PC-3 (cell line): ENCODE measurements at regions not wholly inside any gene's neighbourhood (a gene's known extent, or its start where the extent isn't known, plus 50 kb on each side); places are given as distances from the start of the nearest gene placed in this dataset.

ENCODE experiments used
- EZH2phosphoT487 ChIP-seq: fragments of 300-600 bp; sonication (generic); IDR thresholded peaks from 2 replicates; pipeline ENCODE4 v1.6.1; 2018; ENCODE audit warnings: mild to moderate bottlenecking, antibody characterized with exemption, low read length, borderline replicate concordance
- TF ChIP-seq, protein P1 (sequence below): fragments of 300-600 bp; sonication (generic); conservative IDR thresholded peaks from 2 replicates; pipeline ENCODE4 v1.5.1; 2017; ENCODE audit warnings: antibody characterized with exemption, low read depth, mild to moderate bottlenecking, low read length

DNA sequence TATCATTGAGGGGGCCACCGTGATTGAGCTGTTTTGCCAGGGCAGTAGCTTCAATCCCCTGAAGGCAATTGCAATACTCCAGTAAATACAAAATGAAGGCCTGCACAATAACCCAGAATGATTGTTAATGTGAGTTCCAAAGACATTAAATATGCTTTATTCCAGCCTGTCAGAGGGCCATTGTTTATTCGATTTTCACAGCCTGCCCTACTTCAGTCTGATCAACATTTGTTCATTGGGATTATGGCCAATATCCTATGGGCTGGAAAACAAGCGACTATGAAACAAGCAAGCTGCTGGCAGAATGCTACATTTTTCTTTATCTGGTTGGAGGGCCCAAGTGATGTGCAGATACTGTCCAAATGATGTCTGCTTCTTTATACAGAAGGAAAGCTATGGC, 543.1 kb downstream of the TLE1 start:
- no peak for TF ChIP-seq EZH2phosphoT487
- TF ChIP-seq, protein P1, sequence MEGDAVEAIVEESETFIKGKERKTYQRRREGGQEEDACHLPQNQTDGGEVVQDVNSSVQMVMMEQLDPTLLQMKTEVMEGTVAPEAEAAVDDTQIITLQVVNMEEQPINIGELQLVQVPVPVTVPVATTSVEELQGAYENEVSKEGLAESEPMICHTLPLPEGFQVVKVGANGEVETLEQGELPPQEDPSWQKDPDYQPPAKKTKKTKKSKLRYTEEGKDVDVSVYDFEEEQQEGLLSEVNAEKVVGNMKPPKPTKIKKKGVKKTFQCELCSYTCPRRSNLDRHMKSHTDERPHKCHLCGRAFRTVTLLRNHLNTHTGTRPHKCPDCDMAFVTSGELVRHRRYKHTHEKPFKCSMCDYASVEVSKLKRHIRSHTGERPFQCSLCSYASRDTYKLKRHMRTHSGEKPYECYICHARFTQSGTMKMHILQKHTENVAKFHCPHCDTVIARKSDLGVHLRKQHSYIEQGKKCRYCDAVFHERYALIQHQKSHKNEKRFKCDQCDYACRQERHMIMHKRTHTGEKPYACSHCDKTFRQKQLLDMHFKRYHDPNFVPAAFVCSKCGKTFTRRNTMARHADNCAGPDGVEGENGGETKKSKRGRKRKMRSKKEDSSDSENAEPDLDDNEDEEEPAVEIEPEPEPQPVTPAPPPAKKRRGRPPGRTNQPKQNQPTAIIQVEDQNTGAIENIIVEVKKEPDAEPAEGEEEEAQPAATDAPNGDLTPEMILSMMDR, result no peak
